Suprapubic skin (tissue), 4 donors: ENCODE measurements at regions not wholly inside any gene's neighbourhood (a gene's known extent, or its start where the extent isn't known, plus 50 kb on each side); places are given as distances from the start of the nearest gene placed in this dataset.
"Not testable (repeated sequence)": the region's sequence is repeated elsewhere in the genome, so short reads cannot be mapped to it uniquely, and the experiment has no call there.

Source experiments
- DNase-seq, 2 donors: peaks; one replicate each; pipeline ENCODE4 v3.0.0-alpha.2; 2019; ENCODE audit warnings: low spot score in 2 of 2
- H3K27ac ChIP-seq: fragments of 200-600 bp; sonication (generic); one replicate; pipeline ENCODE4 v1.5.1; 2019
- H3K27me3 ChIP-seq: fragments of 200-600 bp; sonication (generic); one replicate; pipeline ENCODE4 v1.5.1; 2019
- H3K36me3 ChIP-seq: fragments of 200-600 bp; sonication (generic); one replicate; pipeline ENCODE4 v1.5.1; 2019
- H3K4me1 ChIP-seq: fragments of 200-600 bp; sonication (generic); one replicate; pipeline ENCODE4 v1.5.1; 2019
- H3K4me3 ChIP-seq: fragments of 200-600 bp; sonication (generic); one replicate; pipeline ENCODE4 v1.5.1; 2019; ENCODE audit warnings: mild to moderate bottlenecking
- H3K9me3 ChIP-seq: fragments of 200-600 bp; sonication (generic); one replicate; pipeline ENCODE4 v1.5.1; 2019
- CTCF ChIP-seq, 2 donors: fragments of 200-600 bp in 1 of 2; fragments of 450-650 bp in 1 of 2; sonication (generic) in 1 of 2; IDR thresholded peaks; one replicate each; pipeline ENCODE4 v1.5.1; 2016 to 2019; ENCODE audit warnings: antibody characterized with exemption in 2 of 2, mild to moderate bottlenecking in 1 of 2, moderate library complexity in 1 of 2
- EP300 ChIP-seq: sonication (generic); formaldehyde crosslinking; IDR thresholded peaks from one replicate; pipeline ENCODE4 v1.6.1; 2017; ENCODE audit warnings: antibody characterized with exemption
- POLR2A ChIP-seq, 2 donors: fragments of 450-650 bp; IDR thresholded peaks; one replicate each; pipeline ENCODE4 v1.6.1; 2017; ENCODE audit warnings: antibody characterized with exemption in 2 of 2, mild to moderate bottlenecking in 2 of 2, moderate library complexity in 2 of 2
- POLR2AphosphoS5 ChIP-seq, 3 donors: sonication (generic); formaldehyde crosslinking; IDR thresholded peaks; one replicate each; pipeline ENCODE4 v1.6.1; 2017; ENCODE audit warnings: antibody characterized with exemption in 3 of 3
- WGBS: methylation state at CpG from one replicate; pipeline ENCODE4 v1.1.5; 2018; 5-methylcytosine and 5-hydroxymethylcytosine counted together

- DNase-seq, result no peak
- H3K36me3 ChIP-seq, result no peaks in the 10 kb centered on the region
- no peaks in the 10 kb centered on the region for H3K4me1 ChIP-seq
- H3K27ac ChIP-seq, result no peak overlapping the region
- TF ChIP-seq POLR2A (IDR thresholded peaks at IDR 0.05) (no peak), CTCF (IDR thresholded peaks at IDR 0.05) (no peak), POLR2AphosphoS5 (IDR thresholded peaks at IDR 0.05) (no peak), EP300 (no peak)
- peaks cover 4% of the 10 kb centered on the region for H3K9me3 ChIP-seq
- H3K27me3 ChIP-seq, result no peaks in the 10 kb centered on the region
- H3K4me3 ChIP-seq, result no peak overlapping the region
- WGBS, result 85% methylated on average over 2 of the region's 2 CpGs
Measured at GRCh38 chr5:163893281-163893680, 387.9 kb downstream of the MAT2B start.

GRCh38 chr5:163894645-163895044, 389.2 kb downstream of the MAT2B start:
- Histone ChIP-seq H3K27ac (no peak overlapping the region), H3K36me3 (no peaks in the 10 kb centered on the region), H3K9me3 (peaks cover 4% of the 10 kb centered on the region)

GRCh38 chr5:163898873-163899272, 393.5 kb downstream of the MAT2B start:
- Histone ChIP-seq H3K36me3 (no peaks in the 10 kb centered on the region), H3K9me3 (peaks cover 5% of the 10 kb centered on the region), H3K4me1 (no peaks in the 10 kb centered on the region), H3K27ac (no peak overlapping the region), H3K4me3 (no peak overlapping the region), H3K27me3 (no peaks in the 10 kb centered on the region)
- DNase-seq, result no peak
- no peak for TF ChIP-seq POLR2A (IDR thresholded peaks at IDR 0.05)
- TF ChIP-seq CTCF (IDR thresholded peaks at IDR 0.05), result no peak

More at GRCh38 chr5:163894645-163895044, 389.2 kb downstream of the MAT2B start:
- Histone ChIP-seq H3K27me3 (no peaks in the 10 kb centered on the region), H3K4me1 (no peaks in the 10 kb centered on the region), H3K4me3 (no peak overlapping the region)
- TF ChIP-seq POLR2A (IDR thresholded peaks at IDR 0.05), result no peak
- no peak for TF ChIP-seq POLR2AphosphoS5 (IDR thresholded peaks at IDR 0.05)
- no peak for TF ChIP-seq CTCF (IDR thresholded peaks at IDR 0.05)
- no peak for TF ChIP-seq EP300
- DNase-seq, result no peak

- not testable (repeated sequence) for DNase-seq, H3K27ac ChIP-seq, H3K4me1 ChIP-seq, H3K36me3 ChIP-seq, H3K9me3 ChIP-seq, H3K27me3 ChIP-seq, H3K4me3 ChIP-seq
- WGBS, result 24% methylated on average over 1 of the region's 1 CpG
Measured at GRCh38 chr5:163907783-163908182, 402.4 kb downstream of the MAT2B start.

- no peak for TF ChIP-seq POLR2A (IDR thresholded peaks at IDR 0.05)
- no peak for TF ChIP-seq POLR2AphosphoS5 (IDR thresholded peaks at IDR 0.05)
- no peak for TF ChIP-seq CTCF (IDR thresholded peaks at IDR 0.05)
- TF ChIP-seq EP300, result no peak
- Histone ChIP-seq H3K36me3 (no peaks in the 10 kb centered on the region), H3K27me3 (no peaks in the 10 kb centered on the region), H3K4me3 (no peak overlapping the region), H3K4me1 (no peaks in the 10 kb centered on the region), H3K27ac (no peak overlapping the region), H3K9me3 (no peaks in the 10 kb centered on the region)
- no peak for DNase-seq
- 77% methylated on average over 3 of the region's 3 CpGs for WGBS
Measured at GRCh38 chr5:163908253-163908652, 402.8 kb downstream of the MAT2B start.

GRCh38 chr5:163910226-163910625, 404.8 kb downstream of the MAT2B start:
- H3K4me1 ChIP-seq, result no peaks in the 10 kb centered on the region
- no peak overlapping the region for H3K27ac ChIP-seq
- H3K36me3 ChIP-seq, result no peaks in the 10 kb centered on the region
- TF ChIP-seq CTCF (IDR thresholded peaks at IDR 0.05) (no peak), EP300 (no peak), POLR2AphosphoS5 (IDR thresholded peaks at IDR 0.05) (no peak), POLR2A (IDR thresholded peaks at IDR 0.05) (no peak)
- no peak for DNase-seq
- H3K4me3 ChIP-seq, result no peak overlapping the region
- 56% methylated on average over 1 of the region's 1 CpG for WGBS
- no peaks in the 10 kb centered on the region for H3K9me3 ChIP-seq
- no peaks in the 10 kb centered on the region for H3K27me3 ChIP-seq
